C4-2B (cell line): ENCODE measurements at regions not wholly inside any gene's neighbourhood (a gene's known extent, or its start where the extent isn't known, plus 50 kb on each side); places are given as distances from the start of the nearest gene placed in this dataset.

Experiments used
- H3K27ac ChIP-seq: fragments of 450-650 bp; 2 replicates; pipeline ENCODE4 v1.5.1; 2017
- ZFX ChIP-seq: fragments of 450-650 bp; IDR thresholded peaks from 2 replicates; pipeline ENCODE4 v1.6.1; 2017
- TF ChIP-seq, protein P1 (sequence below): fragments of 450-650 bp; conservative IDR thresholded peaks from 2 replicates; pipeline ENCODE4 v1.5.1; 2017; ENCODE audit warnings: mild to moderate bottlenecking

DNA sequence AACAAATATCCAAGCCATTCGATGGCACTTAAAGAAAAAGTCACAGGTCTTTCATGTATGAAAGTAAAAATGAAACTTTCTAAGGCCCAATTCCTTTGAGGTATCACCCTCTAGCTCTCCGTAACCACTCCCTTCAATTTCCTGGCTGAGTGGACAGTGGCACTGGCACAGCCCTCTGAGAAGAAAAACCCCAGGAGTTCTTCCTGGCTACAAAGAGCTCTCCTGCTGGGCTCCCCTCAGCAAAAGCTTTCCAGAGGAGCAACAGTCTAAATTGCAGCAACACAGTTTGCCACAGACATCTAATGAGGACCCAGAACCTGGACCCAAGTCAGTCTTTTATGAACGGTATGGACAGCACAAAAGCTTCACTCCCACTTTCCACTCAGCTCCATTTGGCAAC is 71.8 kb downstream of the FUNDC1 start:
- no peak overlapping the region for H3K27ac ChIP-seq
- TF ChIP-seq, protein P1, sequence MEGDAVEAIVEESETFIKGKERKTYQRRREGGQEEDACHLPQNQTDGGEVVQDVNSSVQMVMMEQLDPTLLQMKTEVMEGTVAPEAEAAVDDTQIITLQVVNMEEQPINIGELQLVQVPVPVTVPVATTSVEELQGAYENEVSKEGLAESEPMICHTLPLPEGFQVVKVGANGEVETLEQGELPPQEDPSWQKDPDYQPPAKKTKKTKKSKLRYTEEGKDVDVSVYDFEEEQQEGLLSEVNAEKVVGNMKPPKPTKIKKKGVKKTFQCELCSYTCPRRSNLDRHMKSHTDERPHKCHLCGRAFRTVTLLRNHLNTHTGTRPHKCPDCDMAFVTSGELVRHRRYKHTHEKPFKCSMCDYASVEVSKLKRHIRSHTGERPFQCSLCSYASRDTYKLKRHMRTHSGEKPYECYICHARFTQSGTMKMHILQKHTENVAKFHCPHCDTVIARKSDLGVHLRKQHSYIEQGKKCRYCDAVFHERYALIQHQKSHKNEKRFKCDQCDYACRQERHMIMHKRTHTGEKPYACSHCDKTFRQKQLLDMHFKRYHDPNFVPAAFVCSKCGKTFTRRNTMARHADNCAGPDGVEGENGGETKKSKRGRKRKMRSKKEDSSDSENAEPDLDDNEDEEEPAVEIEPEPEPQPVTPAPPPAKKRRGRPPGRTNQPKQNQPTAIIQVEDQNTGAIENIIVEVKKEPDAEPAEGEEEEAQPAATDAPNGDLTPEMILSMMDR, result no peak
- no peak for TF ChIP-seq ZFX

DNA sequence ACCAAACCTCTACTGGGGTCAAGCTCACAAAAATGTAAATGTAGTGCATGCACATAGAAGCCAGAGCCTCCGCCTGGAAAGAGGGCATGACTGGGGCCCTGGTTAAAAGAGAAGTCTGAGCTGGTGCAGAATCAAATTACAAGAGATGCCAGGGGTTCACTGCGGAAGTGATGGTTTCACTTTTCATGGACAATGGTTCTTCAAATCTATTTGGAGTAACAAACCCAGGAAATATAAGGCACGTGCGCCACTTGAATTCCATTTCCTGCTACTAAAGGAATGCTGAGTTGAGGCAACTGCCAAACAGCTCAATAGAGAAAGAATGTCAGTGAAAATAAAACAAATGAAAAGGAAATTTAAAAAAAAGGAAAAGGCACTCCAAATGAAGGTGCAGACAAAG is 79.8 kb downstream of the FUNDC1 start:
- no peak overlapping the region for H3K27ac ChIP-seq
- TF ChIP-seq, protein P1, result no peak
- no peak for TF ChIP-seq ZFX

DNA sequence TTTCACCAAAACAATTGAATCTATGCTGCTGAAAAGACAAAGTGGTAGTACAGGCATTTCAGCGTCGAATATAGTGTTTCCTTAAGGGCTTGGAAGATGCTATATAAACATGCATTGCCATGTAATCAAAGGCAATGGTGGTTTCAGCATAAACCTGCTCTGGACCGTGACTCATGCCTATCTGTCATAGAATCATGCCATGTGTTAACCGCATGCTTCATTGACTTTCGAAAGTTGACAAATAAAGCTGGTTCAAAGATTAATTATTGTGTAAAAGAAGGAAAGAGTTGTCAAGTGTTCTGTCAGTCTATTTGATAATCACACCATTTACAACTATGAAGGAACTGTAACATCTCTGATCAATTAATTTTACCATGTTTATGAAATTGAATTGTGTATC is 83.2 kb downstream of the FUNDC1 start:
- no peak overlapping the region for H3K27ac ChIP-seq
- TF ChIP-seq, protein P1, result no peak
- no peak for TF ChIP-seq ZFX

DNA sequence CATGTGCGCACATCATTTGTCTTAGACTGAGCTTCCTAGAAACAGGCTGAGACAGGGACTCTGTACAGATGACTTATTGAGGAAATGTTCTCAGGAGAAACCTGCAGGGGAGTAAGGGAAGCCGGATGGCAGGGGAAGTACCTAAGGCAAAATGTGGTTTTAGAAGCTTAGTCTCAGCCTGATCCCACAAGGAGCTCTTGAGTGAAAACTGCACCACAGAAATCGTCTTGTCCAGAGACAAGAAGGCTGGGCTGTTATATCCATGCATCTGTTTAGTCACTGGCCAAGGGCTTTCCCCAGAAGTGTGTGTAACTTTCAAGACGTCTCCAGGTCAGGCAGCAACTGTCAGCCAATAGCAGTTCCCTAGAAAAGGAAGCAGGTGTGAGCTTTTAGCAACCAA is 86.0 kb downstream of the FUNDC1 start:
- H3K27ac ChIP-seq, result no peak overlapping the region

DNA sequence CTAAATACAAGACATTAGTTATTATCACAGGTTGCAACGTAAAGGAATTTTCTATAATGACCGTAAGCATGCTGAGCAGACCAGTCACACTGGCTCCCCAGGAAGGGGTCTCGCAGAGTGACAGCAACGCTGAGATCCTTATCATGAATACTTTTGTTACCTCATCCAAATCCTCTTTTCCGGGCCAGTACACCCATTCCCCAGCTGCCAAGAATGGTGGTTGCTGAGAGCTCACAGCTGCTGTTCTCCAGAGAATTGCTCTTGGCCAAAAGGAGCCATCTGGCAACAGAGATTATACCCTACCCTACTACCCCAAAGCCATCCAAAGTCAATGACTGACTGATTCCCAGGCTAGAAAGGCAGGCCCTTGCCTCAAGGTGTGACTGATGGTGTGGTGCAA is 91.6 kb downstream of the FUNDC1 start:
- TF ChIP-seq, protein P1, result no peak
- H3K27ac ChIP-seq, result no peak overlapping the region

More for the DNA sequence above, 86.0 kb downstream of the FUNDC1 start:
- TF ChIP-seq ZFX, result no peak
- TF ChIP-seq, protein P1, result no peak

DNA sequence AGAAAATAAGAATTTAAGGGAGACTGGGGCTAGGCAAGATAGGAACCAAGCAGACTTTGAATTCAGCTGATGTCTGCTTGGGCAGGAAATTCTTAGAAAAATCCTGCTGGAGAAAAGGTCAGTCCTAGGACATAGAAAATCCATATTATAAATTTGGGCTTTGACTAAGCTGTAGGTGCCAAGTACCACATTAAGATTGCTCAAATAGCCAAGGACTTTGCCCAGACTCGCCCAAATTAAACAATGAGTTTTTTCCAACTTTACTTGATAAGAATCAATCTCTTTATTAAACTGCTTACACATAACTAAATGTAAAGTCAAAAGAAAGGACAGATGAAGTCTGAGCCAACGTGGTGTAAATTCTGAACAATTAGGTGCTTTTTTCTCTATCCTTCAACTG is 95.4 kb downstream of the FUNDC1 start:
- H3K27ac ChIP-seq, result peak overlapping the region; percentile 48; the same call in 1 of the 2 replicates
- TF ChIP-seq ZFX, result no peak
- TF ChIP-seq, protein P1, result no peak

DNA sequence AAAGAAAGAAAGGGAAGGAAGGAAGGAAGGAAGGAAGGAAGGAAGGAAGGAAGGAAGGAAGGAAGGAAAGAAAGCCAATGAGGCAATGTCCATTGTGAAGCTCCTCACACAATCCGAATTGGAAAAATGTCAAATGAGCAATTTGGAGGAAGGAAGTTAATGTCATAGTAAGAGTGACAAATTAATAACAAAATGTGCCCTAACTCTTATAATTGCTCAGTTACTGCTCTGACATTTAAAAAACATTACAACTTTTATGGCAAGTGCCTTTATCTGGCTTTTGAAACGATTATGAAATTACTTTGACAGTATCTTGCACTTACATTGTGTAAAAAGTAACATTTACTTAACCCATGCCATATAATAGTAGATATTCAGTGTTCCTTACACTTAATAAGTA is 96.5 kb upstream of the EFHC2 start:
- TF ChIP-seq ZFX, result no peak
- TF ChIP-seq, protein P1, result no peak
- no peak overlapping the region for H3K27ac ChIP-seq
